ENCODE measurements at regions not wholly inside any gene's neighbourhood (a gene's known extent, or its start where the extent isn't known, plus 50 kb on each side); places are given as distances from the start of the nearest gene placed in this dataset.

DNA sequence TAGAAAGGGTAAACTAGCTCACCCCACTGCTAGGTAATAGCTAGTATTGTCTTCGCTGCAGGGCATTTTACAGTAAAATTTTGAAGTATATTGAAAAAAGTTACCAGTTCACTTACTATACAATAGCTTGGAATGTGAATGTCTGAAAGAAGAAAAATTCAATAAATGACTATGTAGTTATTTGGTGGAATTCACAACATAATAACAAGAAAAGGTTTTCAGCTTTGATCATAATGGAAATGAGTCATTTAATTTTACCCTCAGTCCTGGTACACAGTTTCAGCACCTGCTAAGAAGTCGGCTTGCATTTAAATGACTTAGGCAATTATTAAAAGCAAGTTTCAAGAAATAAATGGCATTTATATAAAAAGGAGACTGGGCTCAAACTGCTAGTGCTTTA is 90.4 kb downstream of the NUP35 start:
- DNase-seq = peak; percentile 38

- DNase-seq = no peak
Measured at GRCh38 chr2:183215917-183216316, 91.7 kb downstream of the NUP35 start.

DNA sequence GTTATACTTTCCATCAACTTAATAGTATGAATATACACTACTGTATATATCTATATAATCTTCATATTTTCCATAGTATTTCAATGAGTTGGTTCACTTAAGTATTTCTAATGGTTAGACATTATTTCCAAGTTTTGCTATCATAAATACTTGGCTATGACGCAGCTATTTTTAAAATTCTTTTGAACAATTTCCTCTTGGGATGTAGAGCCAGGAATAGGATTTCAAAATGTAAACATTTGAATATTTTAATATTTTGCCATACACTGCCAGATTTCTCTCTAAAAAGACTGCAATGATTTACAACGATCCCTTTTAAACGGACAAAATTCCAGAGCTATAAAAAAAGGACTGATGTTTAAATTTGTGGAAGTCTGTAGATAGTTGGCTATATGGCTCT is 95.6 kb downstream of the NUP35 start:
- DNase-seq = no peak

DNA sequence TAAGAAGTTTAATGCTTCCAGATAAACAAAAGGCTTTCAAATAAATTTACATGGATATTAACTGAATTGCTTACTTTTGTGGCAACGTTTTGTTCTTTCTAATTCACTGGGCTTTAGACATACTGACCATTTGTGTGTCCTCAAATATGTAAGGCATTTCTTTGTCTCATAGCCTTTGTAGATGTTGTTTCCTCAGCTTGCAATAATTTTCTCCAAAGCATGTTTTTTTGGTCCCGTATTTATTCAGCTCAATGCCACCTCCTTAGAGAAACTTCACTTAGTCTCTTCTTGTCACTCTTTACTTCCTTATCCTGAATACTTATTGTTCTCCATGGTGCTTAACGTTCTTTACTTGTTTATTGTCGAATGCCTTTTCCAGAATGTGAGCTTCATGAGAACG is 98.5 kb downstream of the NUP35 start:
- no peak for DNase-seq

- no peak for DNase-seq
Measured at GRCh38 chr2:183224948-183225347, 100.7 kb downstream of the NUP35 start.

- DNase-seq = no peak
Measured at GRCh38 chr2:183227176-183227575, 102.9 kb downstream of the NUP35 start.

- peak; percentile 39 for DNase-seq
Measured at GRCh38 chr2:183229386-183229785, 105.1 kb downstream of the NUP35 start.

GRCh38 chr2:183232161-183232865 is 108.1 kb downstream of the NUP35 start:
- no peak for DNase-seq

GRCh38 chr2:183242937-183243336 is 118.7 kb downstream of the NUP35 start:
- no peak for DNase-seq

GRCh38 chr2:183243758-183244157 is 119.5 kb downstream of the NUP35 start:
- DNase-seq = no peak

- no peak for DNase-seq
Measured at GRCh38 chr2:183244300-183244844, 120.1 kb downstream of the NUP35 start.

GRCh38 chr2:183248866-183249567 is 124.8 kb downstream of the NUP35 start:
- DNase-seq = peak; percentile 12

DNA sequence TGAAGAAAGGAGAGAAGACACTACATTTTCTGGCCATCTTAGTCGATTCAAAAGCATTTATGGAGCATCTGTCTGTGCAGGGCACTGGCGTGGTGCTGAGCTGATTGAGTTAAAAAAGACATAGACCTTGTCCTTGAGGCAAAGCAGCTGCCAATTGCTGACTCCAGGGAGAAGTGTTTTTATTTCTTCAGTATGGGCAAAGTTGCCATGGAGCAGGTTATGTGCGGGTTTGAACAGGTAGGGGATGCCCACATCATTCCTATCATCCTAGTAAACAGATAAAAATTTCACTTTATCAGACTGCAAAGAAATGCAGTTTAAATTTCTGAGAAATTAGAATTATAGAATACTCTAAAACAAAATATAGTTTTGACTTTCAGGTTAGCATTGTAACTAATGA is 125.8 kb downstream of the NUP35 start:
- DNase-seq = no peak

DNA sequence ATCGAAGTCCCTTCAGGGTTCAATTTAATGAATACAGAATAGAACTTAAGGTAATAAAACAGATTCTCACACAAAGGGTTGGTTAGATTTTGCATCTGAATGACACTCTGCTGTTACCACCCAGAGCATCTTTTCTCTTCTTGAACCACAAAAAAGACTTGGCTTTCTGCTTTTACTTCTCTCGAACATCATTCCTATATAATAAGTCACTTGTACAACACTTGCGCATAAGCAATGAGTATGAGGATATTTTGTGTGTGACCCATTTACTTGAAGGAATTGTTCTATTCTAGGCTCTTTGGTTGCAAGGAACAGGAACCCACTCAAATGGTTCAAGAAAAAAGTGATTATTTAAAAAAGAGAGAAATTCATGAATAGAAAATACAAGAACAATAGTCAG is 126.2 kb downstream of the NUP35 start:
- no peak for DNase-seq

DNA sequence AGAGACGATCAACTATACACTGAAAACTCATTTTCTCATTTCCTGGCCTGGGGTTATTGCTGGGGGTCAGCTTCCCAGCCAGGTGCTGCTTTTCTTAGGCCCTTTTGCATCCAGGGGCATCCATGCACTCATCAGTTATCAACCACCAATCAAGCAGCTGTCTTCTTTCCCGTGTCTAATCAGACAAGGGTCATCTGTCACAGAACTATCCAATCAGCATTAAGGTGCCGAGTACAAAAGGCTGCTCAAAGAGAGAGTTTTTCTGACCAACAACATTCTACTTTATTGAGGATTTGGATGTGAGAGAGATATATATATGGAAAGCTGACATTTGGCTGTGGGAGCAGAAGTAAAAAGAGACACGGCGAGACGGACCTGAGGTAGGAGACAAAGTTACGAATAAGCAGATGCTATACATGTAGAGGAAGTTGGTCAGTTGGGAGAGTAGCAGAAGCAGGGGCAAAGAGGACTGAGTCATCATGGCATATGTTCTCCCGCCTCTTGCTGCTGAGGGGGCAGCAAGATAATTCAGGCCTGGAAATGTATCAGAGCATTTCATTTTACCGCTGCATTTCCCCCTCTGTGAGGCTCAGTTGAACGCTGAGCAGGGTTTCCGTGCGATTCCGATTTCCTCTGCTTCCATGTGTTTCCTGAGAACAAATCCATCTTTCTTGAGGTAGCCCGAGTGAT is 129.3 kb downstream of the NUP35 start:
- DNase-seq = no peak

GRCh38 chr2:183255411-183255810 is 131.2 kb downstream of the NUP35 start:
- no peak for DNase-seq

GRCh38 chr2:183259921-183260320 is 135.7 kb downstream of the NUP35 start:
- no peak for DNase-seq

DNA sequence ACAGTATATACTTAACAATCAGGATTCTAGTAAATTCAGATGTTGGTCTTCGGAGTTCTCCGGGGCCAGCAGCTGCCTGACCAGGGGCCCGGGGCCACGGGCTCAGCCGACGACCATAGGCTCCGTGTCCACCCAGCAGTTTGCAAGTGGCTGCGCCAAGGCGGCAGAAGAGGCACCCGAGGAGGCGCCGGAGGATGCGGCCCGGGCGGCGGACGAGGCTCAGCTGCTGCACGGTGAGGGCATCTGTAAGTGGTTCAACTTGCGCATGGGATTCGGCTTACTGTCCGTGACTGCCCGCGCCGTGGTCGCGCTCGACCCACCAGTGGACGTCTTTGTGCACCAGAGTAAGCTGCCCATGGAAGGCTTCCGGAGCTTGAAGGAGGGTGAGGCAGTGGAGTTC is 136.3 kb downstream of the NUP35 start:
- DNase-seq = no peak

GRCh38 chr2:183264890-183265535 is 140.8 kb downstream of the NUP35 start:
- no peak for DNase-seq

- DNase-seq = no peak
Measured at GRCh38 chr2:183267148-183267827, 143.0 kb downstream of the NUP35 start.

DNA sequence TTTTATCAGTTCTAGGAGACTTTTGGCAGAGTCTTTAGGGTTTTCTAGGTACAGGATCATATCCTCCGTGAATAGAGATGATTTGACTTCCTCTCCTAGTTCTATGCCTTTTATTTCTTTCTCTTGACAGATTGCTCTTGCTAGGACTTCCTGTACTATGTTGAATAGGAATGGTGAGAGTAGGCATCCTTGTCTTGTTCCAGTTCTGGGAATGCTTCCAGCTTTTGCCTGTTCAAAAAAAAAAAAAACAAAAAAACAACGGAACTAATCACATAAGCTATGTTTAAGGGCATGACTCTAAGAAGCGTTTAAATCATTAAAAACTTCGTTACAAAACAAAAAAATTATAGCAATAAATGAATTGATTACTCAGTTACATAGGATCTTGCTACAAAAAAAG is 145.7 kb downstream of the NUP35 start:
- DNase-seq = no peak

DNA sequence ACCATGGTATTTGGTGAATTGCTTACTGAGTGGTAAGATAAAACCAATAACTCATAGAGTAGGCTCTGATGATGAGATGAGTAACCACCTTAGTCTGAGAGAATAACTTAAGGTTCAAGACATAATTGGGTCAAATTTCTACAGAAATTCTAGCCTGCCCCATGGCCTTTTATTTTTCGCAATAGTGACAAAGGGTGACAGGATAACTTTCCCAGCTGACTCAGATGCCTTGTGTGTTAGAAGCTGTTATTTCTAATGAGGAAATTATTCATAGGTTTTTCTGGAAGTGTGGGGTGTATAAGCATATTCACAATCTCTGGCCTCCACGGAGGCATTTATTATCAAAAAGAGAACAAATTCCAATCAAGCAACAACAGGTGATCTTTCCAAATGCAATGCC is 159.0 kb downstream of the NUP35 start:
- no peak for DNase-seq

GRCh38 chr2:183284606-183285005 is 160.4 kb downstream of the NUP35 start:
- no peak for DNase-seq

Measured in activated CD4-positive, alpha-beta T cell treated with anti-CD3 and anti-CD28 coated beads, Interleukin-2, Interleukin-6, amounts not matched to agents 100 ng/mL and 50 ng/mL, durations not matched to agents 16 hours and 8 hours (primary cell).